Brain microvascular endothelial cell (primary cell): ENCODE measurements at regions not wholly inside any gene's neighbourhood (a gene's known extent, or its start where the extent isn't known, plus 50 kb on each side); places are given as distances from the start of the nearest gene placed in this dataset.
A peak's percentile ranks its signal among the peaks of the same experiment; 100 is the strongest.

Source experiments
- DNase-seq: peaks from one replicate; pipeline ENCODE4 v3.0.0-alpha.2; 2020
- H3K27ac ChIP-seq: fragments of 250-450 bp; sonication (Bioruptor Pico); 2 replicates; pipeline ENCODE4 v1.5.1; 2020; ENCODE audit warnings: mild to moderate bottlenecking, moderate library complexity
- H3K27me3 ChIP-seq: fragments of 250-450 bp; sonication (Bioruptor Pico); replicated peaks from 2 replicates; pipeline ENCODE4 v1.5.1; 2020; ENCODE audit warnings: mild to moderate bottlenecking
- H3K36me3 ChIP-seq: fragments of 250-450 bp; sonication (Bioruptor Pico); replicated peaks from 2 replicates; pipeline ENCODE4 v1.5.1; 2020; ENCODE audit warnings: mild to moderate bottlenecking
- H3K4me3 ChIP-seq: 2 replicates; pipeline ENCODE4 v1.5.1; 2011; ENCODE audit warnings: low read depth, mild to moderate bottlenecking, control low read depth, low read length, moderate library complexity
- in situ Hi-C: cut with HindIII; loops from 2 replicates; pipeline ENCODE4 v1.10.0; 2017; ENCODE audit warnings: low sequenced_read_pairs, low pct_ligation_motif_present
- TF ChIP-seq, protein P1 (sequence below): IDR thresholded peaks from 2 replicates; pipeline ENCODE4 v1.5.1; 2011; ENCODE audit warnings: low read depth, mild to moderate bottlenecking, moderate library complexity, low read length, control low read depth, inconsistent platforms; ENCODE audit errors: missing control alignments

DNA sequence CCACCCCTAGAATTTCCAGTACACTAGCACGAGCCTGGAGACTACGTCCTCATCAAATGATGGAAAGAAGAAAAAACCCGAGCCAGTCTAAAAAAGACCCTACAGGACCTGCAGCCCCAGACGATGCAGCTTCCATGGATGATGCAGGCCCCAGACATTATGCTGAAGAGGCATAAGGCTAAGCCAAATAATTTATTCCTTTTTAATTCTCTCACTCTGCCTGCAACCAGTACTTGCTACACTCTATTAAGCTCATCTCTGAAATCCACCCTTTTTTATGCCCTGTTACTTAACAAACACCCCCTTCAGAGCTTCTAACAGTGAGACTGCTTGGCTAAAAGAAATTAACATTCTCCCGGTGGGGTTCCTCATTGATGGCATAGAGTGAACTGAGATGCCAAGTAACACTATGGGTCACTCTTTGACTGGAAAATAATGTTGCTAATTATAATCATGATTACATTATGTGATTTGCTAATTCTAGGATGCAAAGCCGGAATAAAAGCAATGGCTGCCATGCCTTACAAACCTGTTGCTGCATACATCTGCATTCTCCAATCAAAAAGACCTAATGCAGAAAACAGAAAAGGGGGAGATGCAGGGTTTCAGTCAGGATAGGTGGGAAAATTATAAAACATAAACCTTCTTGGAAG, 1462.4 kb downstream of the UQCRFS1 start:
- H3K4me3 ChIP-seq, result no peak overlapping the region
- no peaks in the 10 kb centered on the region for H3K27me3 ChIP-seq
- H3K36me3 ChIP-seq, result no peaks in the 10 kb centered on the region
- in situ Hi-C loops, result no loop called here
- DNase-seq, result no peak
- no peak overlapping the region for H3K27ac ChIP-seq
- TF ChIP-seq, protein P1, sequence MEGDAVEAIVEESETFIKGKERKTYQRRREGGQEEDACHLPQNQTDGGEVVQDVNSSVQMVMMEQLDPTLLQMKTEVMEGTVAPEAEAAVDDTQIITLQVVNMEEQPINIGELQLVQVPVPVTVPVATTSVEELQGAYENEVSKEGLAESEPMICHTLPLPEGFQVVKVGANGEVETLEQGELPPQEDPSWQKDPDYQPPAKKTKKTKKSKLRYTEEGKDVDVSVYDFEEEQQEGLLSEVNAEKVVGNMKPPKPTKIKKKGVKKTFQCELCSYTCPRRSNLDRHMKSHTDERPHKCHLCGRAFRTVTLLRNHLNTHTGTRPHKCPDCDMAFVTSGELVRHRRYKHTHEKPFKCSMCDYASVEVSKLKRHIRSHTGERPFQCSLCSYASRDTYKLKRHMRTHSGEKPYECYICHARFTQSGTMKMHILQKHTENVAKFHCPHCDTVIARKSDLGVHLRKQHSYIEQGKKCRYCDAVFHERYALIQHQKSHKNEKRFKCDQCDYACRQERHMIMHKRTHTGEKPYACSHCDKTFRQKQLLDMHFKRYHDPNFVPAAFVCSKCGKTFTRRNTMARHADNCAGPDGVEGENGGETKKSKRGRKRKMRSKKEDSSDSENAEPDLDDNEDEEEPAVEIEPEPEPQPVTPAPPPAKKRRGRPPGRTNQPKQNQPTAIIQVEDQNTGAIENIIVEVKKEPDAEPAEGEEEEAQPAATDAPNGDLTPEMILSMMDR, result no peak

DNA sequence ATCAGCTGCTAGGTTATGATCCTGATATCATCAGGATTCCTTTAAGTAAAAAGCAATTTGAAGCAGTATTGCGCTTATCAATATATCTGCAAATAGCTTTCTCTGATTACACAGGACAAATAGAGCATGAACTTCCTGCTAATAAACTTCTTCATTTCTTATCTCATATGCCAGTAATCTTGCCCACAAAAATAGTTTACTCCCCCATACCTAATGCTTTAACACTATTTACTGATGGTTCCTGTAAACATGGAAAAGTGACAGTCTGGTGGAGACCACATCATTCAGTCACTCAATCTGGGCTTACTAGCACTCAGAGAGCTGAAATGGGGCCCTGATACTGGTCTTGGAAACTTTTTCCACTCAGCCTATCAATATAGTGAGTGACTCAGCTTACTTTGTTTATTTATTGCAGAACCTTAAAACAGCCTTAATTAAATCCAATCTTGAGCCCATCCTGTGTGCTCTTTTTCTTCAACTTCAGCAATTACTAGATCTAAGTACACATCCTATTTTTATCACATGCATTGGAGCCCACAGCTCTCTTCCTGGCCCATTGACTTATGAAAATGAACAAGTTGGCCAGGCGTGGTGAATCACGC, 1464.3 kb downstream of the UQCRFS1 start:
- no peak for DNase-seq
- in situ Hi-C loops, result no loop called here
- Histone ChIP-seq H3K27me3 (no peaks in the 10 kb centered on the region), H3K36me3 (no peaks in the 10 kb centered on the region), H3K27ac (no peak overlapping the region), H3K4me3 (no peak overlapping the region)
- TF ChIP-seq, protein P1, result no peak

DNA sequence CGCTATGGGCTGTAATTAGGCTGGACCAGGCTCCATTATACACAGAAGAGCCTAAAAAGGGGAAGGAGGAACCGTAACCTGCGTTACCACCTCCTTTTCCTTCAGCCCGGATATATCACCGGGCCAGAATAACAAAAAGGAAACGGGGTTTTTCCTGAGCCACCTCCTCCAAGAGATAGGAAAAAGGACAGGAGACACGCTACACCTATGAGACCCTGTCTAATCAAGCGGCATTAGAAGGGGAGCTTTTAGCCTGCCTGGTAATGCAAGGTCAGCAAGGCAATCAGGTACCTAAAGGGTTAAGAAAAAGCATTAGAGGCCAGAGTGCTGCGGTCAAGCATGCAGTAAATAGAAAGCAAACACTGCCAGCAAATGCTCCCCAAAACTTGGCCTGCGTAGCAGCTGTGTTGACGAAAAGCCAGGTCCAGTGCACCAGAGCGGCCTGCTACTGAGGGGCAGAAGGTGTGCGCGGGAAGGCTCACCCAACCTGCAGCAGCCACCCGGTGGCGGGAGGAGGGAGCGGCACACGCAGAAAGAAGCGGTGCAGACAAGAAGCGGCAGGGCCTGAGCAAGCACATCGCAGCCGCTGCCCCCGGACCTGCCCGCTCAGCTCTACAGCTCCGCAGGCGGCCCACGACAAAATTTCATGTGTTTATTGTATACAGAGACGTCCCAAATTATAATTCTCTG, 1466.1 kb downstream of the UQCRFS1 start:
- DNase-seq, result peak; percentile 9
- Histone ChIP-seq H3K27ac (no peak overlapping the region), H3K36me3 (no peaks in the 10 kb centered on the region), H3K4me3 (no peak overlapping the region), H3K27me3 (no peaks in the 10 kb centered on the region)
- in situ Hi-C loops, result no loop called here
- TF ChIP-seq, protein P1, result peak; percentile 49

DNA sequence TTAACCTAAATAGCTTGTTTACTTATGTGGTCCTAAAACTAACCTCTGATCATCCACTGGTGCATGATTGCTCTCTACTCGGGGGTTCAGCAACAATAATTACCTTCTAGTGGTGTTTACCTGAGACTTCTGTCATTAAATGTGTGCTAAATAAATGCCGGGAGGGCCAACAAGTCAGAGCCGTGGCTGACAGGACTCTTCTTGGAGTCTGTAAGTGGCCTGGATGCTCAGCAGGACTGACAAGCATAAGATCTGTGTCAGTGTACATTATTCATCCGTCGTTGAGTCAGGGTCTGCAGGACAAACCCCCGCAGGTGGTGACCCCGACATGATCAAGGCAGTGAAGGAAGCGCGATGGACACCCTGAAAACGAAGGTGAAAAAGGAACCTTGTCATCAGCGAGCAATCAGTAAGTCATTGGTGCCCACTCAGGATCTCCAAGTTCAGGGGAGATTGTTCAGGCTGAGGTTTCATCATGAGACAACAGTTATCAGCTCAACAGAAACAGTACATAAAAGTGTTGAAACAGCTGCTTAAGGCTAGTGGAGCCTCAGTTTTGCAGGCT, 1466.9 kb downstream of the UQCRFS1 start:
- H3K27ac ChIP-seq, result no peak overlapping the region
- H3K4me3 ChIP-seq, result no peak overlapping the region
- no peaks in the 10 kb centered on the region for H3K36me3 ChIP-seq
- TF ChIP-seq, protein P1, result no peak
- in situ Hi-C loops, result no loop called here
- no peaks in the 10 kb centered on the region for H3K27me3 ChIP-seq
- DNase-seq, result no peak

DNA sequence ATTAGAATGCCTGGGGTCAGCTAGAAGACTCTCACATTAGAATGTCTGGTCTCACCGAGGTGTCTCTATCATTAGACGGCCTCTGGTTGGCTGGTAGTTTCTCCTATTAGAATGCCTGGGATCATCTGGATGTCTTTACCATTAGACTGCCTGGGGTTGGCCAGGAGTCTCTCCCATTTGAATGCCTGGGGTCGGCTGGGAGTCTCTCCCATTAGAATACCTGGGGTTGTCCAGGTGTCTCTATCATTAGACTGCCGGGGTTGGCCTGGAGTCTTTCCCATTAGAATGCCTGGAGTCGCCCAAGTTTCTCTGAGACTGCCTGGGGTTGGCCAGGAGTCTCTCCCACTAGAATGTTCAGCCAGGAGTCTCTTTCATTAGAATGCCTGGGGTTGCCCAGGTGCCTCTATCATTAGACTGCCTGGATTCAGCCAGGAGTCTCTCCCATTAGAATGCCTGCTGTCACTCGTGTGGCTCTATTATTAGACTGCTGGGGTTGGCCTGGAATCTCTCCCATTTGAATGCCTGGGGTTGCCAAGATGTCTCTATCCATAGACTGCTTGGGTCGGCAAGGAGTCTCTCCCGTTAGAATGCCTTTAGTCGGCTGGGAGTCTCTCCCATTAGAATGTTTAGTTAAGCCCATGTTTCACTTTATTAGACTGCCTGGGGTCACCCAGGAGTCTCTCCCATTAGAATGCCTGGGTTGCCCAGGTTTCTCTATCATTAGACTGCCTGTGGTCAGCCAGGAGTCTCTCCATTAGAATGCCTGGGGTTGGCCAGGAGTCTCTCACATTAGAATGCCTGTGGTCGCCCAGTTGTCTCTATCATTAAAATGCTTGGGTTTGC, 1467.8 kb downstream of the UQCRFS1 start:
- no peak for DNase-seq
- H3K36me3 ChIP-seq, result no peaks in the 10 kb centered on the region
- H3K27ac ChIP-seq, result no peak overlapping the region
- in situ Hi-C loops, result no loop called here
- no peaks in the 10 kb centered on the region for H3K27me3 ChIP-seq
- H3K4me3 ChIP-seq, result no peak overlapping the region
- TF ChIP-seq, protein P1, result no peak
